ENCODE measurements at regions not wholly inside any gene's neighbourhood (a gene's known extent, or its start where the extent isn't known, plus 50 kb on each side); places are given as distances from the start of the nearest gene placed in this dataset.

GRCh38 chr4:31356839-31357238, 636.7 kb downstream of the PCDH7 start:
- no peak for TF ChIP-seq CTCF (IDR thresholded peaks at IDR 0.05; ENCODE audit: poor library complexity)
- no peak for TF ChIP-seq EZH2 (IDR thresholded peaks at IDR 0.05; ENCODE audit: borderline replicate concordance)
- no peak for TF ChIP-seq EZH2phosphoT487 (IDR thresholded peaks at IDR 0.05; ENCODE audit: low read depth, severe bottlenecking, unreplicated experiment)
